ENCODE measurements at regions not wholly inside any gene's neighbourhood (a gene's known extent, or its start where the extent isn't known, plus 50 kb on each side); places are given as distances from the start of the nearest gene placed in this dataset.
"Not testable (repeated sequence)": the region's sequence is repeated elsewhere in the genome, so short reads cannot be mapped to it uniquely, and the experiment has no call there.

DNA sequence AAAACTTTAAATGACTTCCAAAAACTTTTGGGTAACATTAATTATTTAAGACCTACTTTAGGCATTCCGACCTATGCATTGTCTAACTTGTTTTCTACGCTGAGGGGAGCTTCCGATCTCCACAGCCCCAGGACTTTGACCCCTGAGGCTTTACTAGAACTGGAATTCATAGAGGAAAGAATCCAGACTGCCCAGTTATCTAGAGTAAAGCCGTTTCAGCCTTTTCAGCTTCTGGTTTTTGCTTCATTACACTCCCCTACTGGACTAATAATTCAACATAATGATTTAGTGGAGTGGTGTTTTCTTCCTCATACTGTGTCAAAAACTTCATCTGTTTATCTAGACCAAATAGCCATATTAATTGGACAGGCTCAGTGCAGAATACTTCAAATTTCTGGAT is 571.9 kb upstream of the PTGER4 start:
- in situ Hi-C loops (cut with MboI; ENCODE audit: low sequenced_read_pairs); H3K27me3 ChIP-seq (ENCODE audit: low read depth); H3K4me1 ChIP-seq; H3K36me3 ChIP-seq (replicated peaks); H3K4me3 ChIP-seq; DNase-seq (ENCODE audit: low spot score in 2 of 2); H3K9me3 ChIP-seq: not testable (repeated sequence)

DNA sequence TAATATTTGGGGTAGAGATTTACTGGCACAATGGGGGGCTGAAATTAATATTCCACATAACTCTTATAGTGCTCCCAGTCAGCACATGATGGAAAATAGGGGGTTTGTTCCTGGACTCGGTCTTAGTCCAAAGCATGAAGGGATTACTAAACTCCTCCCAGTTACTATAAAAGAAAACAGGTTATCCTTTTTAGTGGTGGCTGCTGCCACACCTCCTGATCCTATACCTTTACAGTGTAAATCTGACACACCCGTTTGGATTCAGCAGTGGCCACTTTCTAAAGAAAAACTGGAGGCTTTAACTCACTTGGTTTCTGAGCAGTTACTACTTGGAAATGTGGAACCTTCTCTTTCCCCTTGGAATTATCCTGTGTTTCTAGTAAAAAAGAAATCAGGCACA is 572.9 kb upstream of the PTGER4 start:
- no peaks in the 10 kb centered on the region for H3K9me3 ChIP-seq
- DNase-seq (ENCODE audit: low spot score in 2 of 2): no peak
- H3K4me1 ChIP-seq: no peaks in the 10 kb centered on the region
- no peaks in the 10 kb centered on the region for H3K36me3 ChIP-seq (replicated peaks)
- no peaks in the 10 kb centered on the region for H3K27me3 ChIP-seq (ENCODE audit: low read depth)
- in situ Hi-C loops (cut with MboI; ENCODE audit: low sequenced_read_pairs): no loop called here
- no peak overlapping the region for H3K4me3 ChIP-seq

DNA sequence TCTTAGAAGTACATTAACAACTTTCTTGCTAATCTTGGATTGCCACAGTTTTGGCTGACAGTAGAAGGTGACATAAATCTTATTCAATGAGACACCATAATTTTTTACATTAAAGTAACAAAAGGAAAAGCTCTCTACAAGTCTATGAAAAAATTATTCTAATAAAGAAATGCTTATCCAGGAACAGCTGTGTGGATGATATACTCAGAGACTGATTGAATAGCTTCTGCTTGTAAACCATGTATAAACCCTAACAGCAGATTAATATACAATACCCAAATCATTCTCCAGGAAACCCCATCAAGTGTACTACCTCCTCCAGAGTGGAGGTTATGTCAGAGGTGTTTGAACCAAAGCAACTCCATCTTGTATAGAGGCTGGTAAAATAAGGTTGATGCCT is 581.4 kb upstream of the PTGER4 start:
- in situ Hi-C loops (cut with MboI; ENCODE audit: low sequenced_read_pairs): no loop called here
- no peaks in the 10 kb centered on the region for H3K27me3 ChIP-seq (ENCODE audit: low read depth)
- no peaks in the 10 kb centered on the region for H3K9me3 ChIP-seq
- H3K4me1 ChIP-seq: no peaks in the 10 kb centered on the region
- DNase-seq (ENCODE audit: low spot score in 2 of 2): no peak
- H3K4me3 ChIP-seq: no peak overlapping the region
- H3K36me3 ChIP-seq (replicated peaks): no peaks in the 10 kb centered on the region

DNA sequence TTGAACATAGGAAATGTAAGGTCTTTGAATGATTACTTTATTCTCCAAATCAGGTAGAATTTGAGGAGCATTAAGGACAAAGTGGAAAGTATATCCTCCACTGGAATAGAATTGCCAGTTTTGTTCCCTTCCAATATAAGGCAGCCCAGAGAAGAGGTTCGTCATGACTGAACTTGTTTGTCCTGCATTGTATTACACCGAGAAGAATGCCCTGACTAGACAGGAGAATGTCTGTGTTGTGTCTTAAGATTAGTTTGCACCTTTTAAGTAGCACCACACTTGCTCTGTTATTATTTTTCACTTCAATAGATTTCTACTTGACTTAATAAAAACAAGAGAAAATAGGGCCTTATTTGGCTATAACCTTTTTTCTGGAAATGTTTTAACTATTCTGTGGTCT is 586.2 kb upstream of the PTGER4 start:
- no peaks in the 10 kb centered on the region for H3K27me3 ChIP-seq (ENCODE audit: low read depth)
- no peaks in the 10 kb centered on the region for H3K4me1 ChIP-seq
- H3K36me3 ChIP-seq (replicated peaks): no peaks in the 10 kb centered on the region
- no peak overlapping the region for H3K4me3 ChIP-seq
- H3K9me3 ChIP-seq: peaks cover 3% of the 10 kb centered on the region; the same call in 1 of the 2 replicates
- in situ Hi-C loops (cut with MboI; ENCODE audit: low sequenced_read_pairs): no loop called here
- DNase-seq (ENCODE audit: low spot score in 2 of 2): no peak

DNA sequence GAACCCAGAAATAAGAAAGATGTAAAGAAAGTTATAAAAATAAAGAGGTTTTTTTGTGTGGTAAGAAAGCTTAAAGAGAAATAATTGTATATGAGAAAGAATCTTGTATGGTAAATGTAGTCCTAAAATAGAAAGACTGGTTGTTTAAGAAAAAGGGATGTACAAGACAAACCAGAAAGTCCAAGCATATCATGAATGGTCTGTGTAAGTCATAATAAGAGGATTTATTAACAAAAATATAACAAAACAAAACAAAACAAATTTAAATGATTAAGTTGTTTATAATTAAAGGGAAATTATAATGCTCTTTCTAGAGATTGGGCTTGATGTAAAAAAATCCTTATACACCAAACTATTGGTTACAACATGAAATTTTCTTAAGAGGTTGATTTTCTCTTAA is 590.4 kb upstream of the PTGER4 start:
- Histone ChIP-seq H3K27me3 (ENCODE audit: low read depth) (no peaks in the 10 kb centered on the region), H3K4me1 (no peaks in the 10 kb centered on the region), H3K4me3 (no peak overlapping the region), H3K9me3 (peaks cover 3% of the 10 kb centered on the region; the same call in 1 of the 2 replicates), H3K36me3 (replicated peaks) (no peaks in the 10 kb centered on the region)
- no peak for DNase-seq (ENCODE audit: low spot score in 2 of 2)
- in situ Hi-C loops (cut with MboI; ENCODE audit: low sequenced_read_pairs): no loop called here

DNA sequence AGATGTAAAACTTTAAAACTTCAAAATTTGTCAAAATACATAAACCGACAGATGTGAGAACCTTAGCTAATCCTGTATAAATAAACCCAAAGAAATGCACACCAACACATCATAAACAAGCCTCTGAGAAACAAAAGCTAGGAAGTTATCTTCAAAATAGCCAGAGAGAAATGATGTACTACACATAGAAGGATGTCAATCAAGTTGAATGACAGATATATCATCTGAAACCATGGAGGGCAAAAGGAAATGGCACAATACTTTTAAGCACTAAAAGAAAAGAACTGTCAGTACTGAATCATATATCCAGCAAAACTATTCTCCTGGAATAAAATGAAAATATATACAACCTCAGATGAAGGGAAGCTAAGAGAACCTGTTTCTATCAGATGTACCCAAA is 595.1 kb upstream of the PTGER4 start:
- no peaks in the 10 kb centered on the region; the same call in 1 of the 2 replicates for H3K9me3 ChIP-seq
- no peaks in the 10 kb centered on the region for H3K36me3 ChIP-seq (replicated peaks)
- DNase-seq (ENCODE audit: low spot score in 2 of 2): no peak
- no peak overlapping the region for H3K4me3 ChIP-seq
- H3K4me1 ChIP-seq: no peaks in the 10 kb centered on the region
- in situ Hi-C loops (cut with MboI; ENCODE audit: low sequenced_read_pairs): no loop called here
- H3K27me3 ChIP-seq (ENCODE audit: low read depth): no peaks in the 10 kb centered on the region

DNA sequence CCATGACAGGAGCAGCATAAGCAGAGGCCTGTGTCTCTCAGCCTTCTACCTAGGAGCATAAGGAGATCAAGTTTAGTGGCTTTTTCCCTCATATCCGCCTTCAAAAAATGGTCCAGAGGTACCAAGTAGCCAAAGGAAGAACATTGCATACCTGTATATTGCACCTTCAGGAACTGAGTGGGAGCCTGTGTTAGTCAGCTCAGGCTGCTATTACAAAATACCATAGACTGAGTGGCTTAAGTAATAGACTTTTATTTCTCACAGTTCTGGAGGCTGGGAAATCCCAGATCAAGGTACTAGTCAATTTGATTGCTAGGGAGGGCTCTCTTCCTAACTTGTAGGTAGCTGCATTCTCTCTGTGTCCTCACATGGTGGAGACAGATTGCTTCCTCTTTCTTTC is 597.4 kb upstream of the PTGER4 start:
- no peaks in the 10 kb centered on the region for H3K9me3 ChIP-seq
- no peaks in the 10 kb centered on the region for H3K36me3 ChIP-seq (replicated peaks)
- in situ Hi-C loops (cut with MboI; ENCODE audit: low sequenced_read_pairs): no loop called here

DNA sequence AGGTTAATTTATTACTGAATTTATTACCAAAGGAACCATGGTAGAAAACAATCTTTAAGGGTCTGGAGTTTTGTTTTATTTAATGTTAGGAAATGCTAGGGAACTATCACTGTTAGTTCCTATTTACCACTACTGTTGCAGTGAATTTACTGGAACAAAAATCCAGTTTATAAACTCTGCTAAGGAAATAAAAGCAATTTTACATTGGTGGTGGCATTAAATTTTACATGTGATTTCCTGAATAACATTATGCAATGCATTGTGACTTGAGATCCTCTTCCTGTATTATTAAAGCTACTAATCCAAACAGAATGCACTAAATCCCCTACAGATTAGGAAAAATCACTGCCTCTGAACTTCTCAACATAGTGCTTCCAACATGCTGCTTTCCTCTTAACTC is 599.5 kb upstream of the PTGER4 start:
- in situ Hi-C loops (cut with MboI; ENCODE audit: low sequenced_read_pairs): no loop called here
- no peaks in the 10 kb centered on the region for H3K27me3 ChIP-seq (ENCODE audit: low read depth)
- no peak for DNase-seq (ENCODE audit: low spot score in 2 of 2)
- no peaks in the 10 kb centered on the region for H3K4me1 ChIP-seq
- H3K4me3 ChIP-seq: no peak overlapping the region
- H3K9me3 ChIP-seq: no peaks in the 10 kb centered on the region
- no peaks in the 10 kb centered on the region for H3K36me3 ChIP-seq (replicated peaks)

More for the DNA sequence above, 597.4 kb upstream of the PTGER4 start:
- Histone ChIP-seq H3K27me3 (ENCODE audit: low read depth) (no peaks in the 10 kb centered on the region), H3K4me1 (no peaks in the 10 kb centered on the region), H3K4me3 (no peak overlapping the region)
- no peak for DNase-seq (ENCODE audit: low spot score in 2 of 2)

DNA sequence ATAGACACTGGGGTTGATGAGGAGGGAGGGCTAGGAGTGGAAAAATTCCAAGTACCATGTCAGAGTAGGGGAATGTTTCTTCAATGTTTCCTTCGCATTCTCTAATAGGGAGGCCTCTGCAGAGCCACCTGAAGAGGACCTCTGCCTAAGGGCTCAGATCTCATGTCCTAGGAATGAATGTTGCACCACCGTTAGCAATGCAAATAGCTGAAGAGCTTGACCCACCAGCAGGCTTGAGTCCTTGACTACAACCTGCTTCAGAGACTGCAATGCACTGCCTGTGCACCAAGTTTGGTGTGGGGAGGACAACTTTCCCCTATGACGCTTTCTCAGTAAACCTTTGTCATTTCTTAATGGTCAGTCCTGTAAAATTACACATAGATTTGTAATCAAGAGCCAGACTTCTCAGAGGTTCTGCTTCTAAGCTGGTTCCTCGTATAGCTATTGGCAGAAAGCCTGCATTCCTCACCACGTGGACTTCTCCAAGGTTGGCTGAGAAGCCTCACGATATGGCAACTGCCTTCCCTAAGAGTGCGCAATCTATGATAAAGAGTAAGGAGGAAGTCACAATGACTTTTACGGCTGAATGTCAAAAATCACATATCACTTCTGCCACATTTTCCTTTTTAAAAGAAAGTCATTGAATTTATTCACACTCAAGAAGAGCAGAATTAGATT is 600.7 kb upstream of the PTGER4 start:
- DNase-seq (ENCODE audit: low spot score in 2 of 2): no peak
- in situ Hi-C loops (cut with MboI; ENCODE audit: low sequenced_read_pairs): no loop called here
- Histone ChIP-seq H3K4me1 (no peaks in the 10 kb centered on the region), H3K36me3 (replicated peaks) (no peaks in the 10 kb centered on the region), H3K4me3 (no peak overlapping the region), H3K27me3 (ENCODE audit: low read depth) (no peaks in the 10 kb centered on the region), H3K9me3 (no peaks in the 10 kb centered on the region)

DNA sequence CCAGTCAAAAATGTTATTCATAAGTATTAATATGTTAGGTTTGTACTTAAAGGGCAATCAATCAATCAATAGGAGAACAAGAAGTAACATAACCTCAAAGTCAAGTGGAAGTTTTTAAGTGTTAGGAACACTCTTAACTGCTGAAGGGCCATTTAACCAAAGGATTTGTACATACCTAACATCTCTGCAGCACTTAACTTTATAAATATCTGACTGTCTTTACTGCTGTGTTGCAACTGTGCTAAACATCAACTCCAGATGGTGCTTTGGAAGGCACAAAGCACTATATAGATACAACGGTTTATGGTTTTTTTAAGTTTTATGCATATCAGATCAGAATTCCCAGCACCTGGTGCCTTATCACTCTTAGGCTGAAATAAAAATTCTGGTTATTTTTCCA is 604.9 kb upstream of the PTGER4 start:
- Histone ChIP-seq H3K4me3 (no peak overlapping the region), H3K27me3 (ENCODE audit: low read depth) (no peaks in the 10 kb centered on the region), H3K9me3 (no peaks in the 10 kb centered on the region), H3K4me1 (no peaks in the 10 kb centered on the region), H3K36me3 (replicated peaks) (no peaks in the 10 kb centered on the region)
- no peak for DNase-seq (ENCODE audit: low spot score in 2 of 2)
- in situ Hi-C loops (cut with MboI; ENCODE audit: low sequenced_read_pairs): no loop called here

DNA sequence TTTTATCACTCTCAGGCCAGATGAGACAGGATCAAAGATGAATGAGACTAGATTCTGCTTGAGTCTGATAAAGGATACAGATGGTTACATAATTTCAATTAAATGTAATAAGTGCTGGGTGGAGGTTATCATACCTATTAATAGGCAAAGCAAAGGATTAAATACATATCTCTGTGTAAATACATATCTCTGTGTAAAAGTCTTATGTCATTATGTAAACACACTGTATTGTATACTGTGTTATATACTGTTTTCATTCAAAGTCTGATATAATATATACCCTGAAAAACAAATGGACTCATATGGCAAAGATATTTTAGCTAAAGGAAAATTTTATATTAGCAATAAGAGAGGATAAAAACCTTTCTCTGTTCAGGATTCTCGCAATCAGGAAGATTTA is 605.8 kb upstream of the PTGER4 start:
- no peak for DNase-seq (ENCODE audit: low spot score in 2 of 2)
- Histone ChIP-seq H3K9me3 (no peaks in the 10 kb centered on the region), H3K4me3 (no peak overlapping the region), H3K4me1 (no peaks in the 10 kb centered on the region), H3K36me3 (replicated peaks) (no peaks in the 10 kb centered on the region), H3K27me3 (ENCODE audit: low read depth) (no peaks in the 10 kb centered on the region)
- in situ Hi-C loops (cut with MboI; ENCODE audit: low sequenced_read_pairs): no loop called here

DNA sequence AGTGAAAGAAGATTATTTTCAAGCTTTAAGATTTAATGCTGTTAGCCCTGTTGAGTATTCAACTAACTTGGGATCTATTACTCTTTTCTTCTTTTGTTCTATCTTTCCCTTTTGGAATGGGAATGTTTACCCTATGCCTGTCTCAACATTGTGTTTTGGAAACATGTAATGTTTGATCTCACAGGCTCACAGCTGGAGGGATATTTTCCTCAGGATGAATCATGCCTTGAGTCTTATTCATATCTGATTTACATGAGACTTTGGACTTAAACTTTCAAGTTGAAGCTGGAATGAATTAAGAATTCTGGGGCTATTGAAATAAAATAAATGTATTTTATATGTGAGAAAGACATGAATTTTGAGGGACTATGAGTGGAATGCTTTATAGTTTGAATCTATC is 607.8 kb upstream of the PTGER4 start:
- no peak for DNase-seq (ENCODE audit: low spot score in 2 of 2)
- in situ Hi-C loops (cut with MboI; ENCODE audit: low sequenced_read_pairs): no loop called here
- H3K27me3 ChIP-seq (ENCODE audit: low read depth): no peaks in the 10 kb centered on the region
- H3K4me1 ChIP-seq: no peaks in the 10 kb centered on the region
- H3K9me3 ChIP-seq: no peaks in the 10 kb centered on the region
- no peaks in the 10 kb centered on the region for H3K36me3 ChIP-seq (replicated peaks)
- H3K4me3 ChIP-seq: no peak overlapping the region

DNA sequence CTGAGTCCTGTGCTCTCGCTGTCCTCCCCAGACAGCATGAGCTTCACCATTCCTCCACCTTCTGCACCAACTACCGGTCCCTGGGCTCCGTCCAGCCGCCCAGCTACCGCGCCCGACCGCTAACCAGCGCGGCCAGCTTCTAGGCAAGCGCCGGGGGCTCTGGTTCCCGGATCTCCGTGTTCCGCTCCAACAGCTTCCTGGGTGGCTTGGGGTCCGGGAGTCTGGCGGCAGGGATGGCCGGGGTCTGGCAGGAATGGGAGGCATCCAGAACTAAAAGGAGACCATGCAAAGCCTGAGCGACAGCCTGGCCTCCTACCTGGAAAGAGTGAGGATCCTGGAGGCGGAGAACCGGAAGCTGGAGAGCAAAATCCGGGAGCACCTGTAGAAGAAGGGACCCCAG is 613.1 kb upstream of the PTGER4 start:
- H3K4me1 ChIP-seq: no peaks in the 10 kb centered on the region
- H3K4me3 ChIP-seq: no peak overlapping the region
- H3K9me3 ChIP-seq: no peaks in the 10 kb centered on the region
- no peaks in the 10 kb centered on the region for H3K27me3 ChIP-seq (ENCODE audit: low read depth)
- no peaks in the 10 kb centered on the region for H3K36me3 ChIP-seq (replicated peaks)
- DNase-seq (ENCODE audit: low spot score in 2 of 2): no peak
- in situ Hi-C loops (cut with MboI; ENCODE audit: low sequenced_read_pairs): no loop called here

DNA sequence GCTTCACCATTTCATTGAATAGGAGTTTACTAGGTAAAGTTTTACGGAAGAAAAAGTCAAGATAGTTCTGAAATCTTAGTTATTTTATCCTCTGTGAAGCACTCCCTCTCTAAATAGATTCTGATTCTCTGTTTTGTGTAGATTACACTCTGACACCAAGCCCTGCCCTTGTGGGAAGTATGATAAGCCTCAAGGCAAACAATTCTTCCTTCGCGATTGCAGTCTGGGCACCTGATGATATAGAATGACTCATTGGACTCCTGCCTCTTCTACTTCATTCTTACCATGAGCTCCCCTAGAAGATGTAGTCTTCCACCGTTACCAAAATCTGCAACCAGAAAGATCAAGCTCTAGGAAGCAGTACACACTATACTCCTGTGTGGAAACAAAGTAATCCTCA is 626.9 kb upstream of the PTGER4 start:
- Histone ChIP-seq H3K36me3 (replicated peaks) (no peaks in the 10 kb centered on the region), H3K27me3 (ENCODE audit: low read depth) (peaks cover 2% of the 10 kb centered on the region; the same call in 1 of the 2 replicates), H3K9me3 (no peaks in the 10 kb centered on the region), H3K4me1 (no peaks in the 10 kb centered on the region; the same call in 1 of the 2 replicates), H3K4me3 (no peak overlapping the region)
- no peak for DNase-seq (ENCODE audit: low spot score in 2 of 2)
- in situ Hi-C loops (cut with MboI; ENCODE audit: low sequenced_read_pairs): no loop called here

DNA sequence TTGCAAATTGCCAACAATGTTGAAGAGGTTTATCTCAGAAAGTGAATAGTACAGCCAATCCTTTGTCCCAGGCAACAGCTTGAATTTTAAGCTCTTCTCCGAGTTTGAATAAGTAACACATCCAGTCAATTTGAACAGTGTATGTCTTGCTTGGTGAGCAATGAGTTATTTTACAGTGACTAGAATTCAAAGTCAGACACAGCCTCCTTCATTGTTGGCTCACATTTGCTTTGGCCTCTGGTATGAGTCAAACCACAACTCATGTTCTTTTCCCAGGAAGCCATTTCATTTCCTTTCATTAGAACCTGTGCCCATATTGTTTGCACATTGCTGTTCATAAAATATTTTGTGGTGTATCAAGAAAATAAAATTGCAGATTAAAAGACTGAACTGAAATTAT is 622.0 kb upstream of the DAB2 start:
- Histone ChIP-seq H3K9me3 (no peaks in the 10 kb centered on the region), H3K27me3 (ENCODE audit: low read depth) (no peaks in the 10 kb centered on the region), H3K4me1 (no peaks in the 10 kb centered on the region), H3K4me3 (no peak overlapping the region), H3K36me3 (replicated peaks) (no peaks in the 10 kb centered on the region)
- DNase-seq (ENCODE audit: low spot score in 2 of 2): no peak
- in situ Hi-C loops (cut with MboI; ENCODE audit: low sequenced_read_pairs): no loop called here

Measured in HAP-1 (cell line).